Erythroblast (primary cell): ENCODE measurements at regions not wholly inside any gene's neighbourhood (a gene's known extent, or its start where the extent isn't known, plus 50 kb on each side); places are given as distances from the start of the nearest gene placed in this dataset.

Source experiments
- DNase-seq, 2 experiments: peaks; one replicate each; lab custom pipeline; 2025; lab: John Stamatoyannopoulos, UW
- GATA1 ChIP-seq: IDR thresholded peaks from 2 replicates; pipeline ENCODE4 v1.6.1; 2011; ENCODE audit warnings: low read depth, mild to moderate bottlenecking, control low read depth, low read length, moderate library complexity
- POLR2A ChIP-seq: IDR thresholded peaks from 2 replicates; pipeline ENCODE4 v1.6.1; 2011; ENCODE audit warnings: mild to moderate bottlenecking, low read length

- TF ChIP-seq POLR2A, result no peak
- no peak for TF ChIP-seq GATA1
- DNase-seq, result no peak
Measured at GRCh38 chr10:130715686-130716670, 579.8 kb downstream of the GLRX3 start.

GRCh38 chr10:130717083-130717482, 580.9 kb downstream of the GLRX3 start:
- no peak for DNase-seq
- TF ChIP-seq GATA1 (no peak), POLR2A (no peak)

- peak in 1 of 2 experiments; percentile 2 for DNase-seq
Measured at GRCh38 chr10:130718744-130719447, 582.7 kb downstream of the GLRX3 start.

- TF ChIP-seq POLR2A (no peak), GATA1 (no peak)
- DNase-seq, result no peak
Measured at GRCh38 chr10:130719448-130719752, 583.2 kb downstream of the GLRX3 start.

GRCh38 chr10:130720235-130720634, 584.0 kb downstream of the GLRX3 start:
- TF ChIP-seq POLR2A (no peak), GATA1 (no peak)
- DNase-seq, result no peak

- TF ChIP-seq POLR2A (no peak), GATA1 (no peak)
- DNase-seq, result no peak
Measured at GRCh38 chr10:130721971-130722370, 585.8 kb downstream of the GLRX3 start.

GRCh38 chr10:130723704-130724103, 587.5 kb downstream of the GLRX3 start:
- TF ChIP-seq POLR2A (no peak), GATA1 (no peak)
- no peak for DNase-seq

- no peak for TF ChIP-seq GATA1
- no peak for TF ChIP-seq POLR2A
- DNase-seq, result no peak
Measured at GRCh38 chr10:130725474-130725970, 586.0 kb downstream of the TCERG1L start.

- no peak for TF ChIP-seq POLR2A
- TF ChIP-seq GATA1, result no peak
- DNase-seq, result no peak
Measured at GRCh38 chr10:130726996-130727725, 584.4 kb downstream of the TCERG1L start.

GRCh38 chr10:130727766-130728490, 583.6 kb downstream of the TCERG1L start:
- no peak for DNase-seq
- no peak for TF ChIP-seq GATA1
- TF ChIP-seq POLR2A, result no peak

- TF ChIP-seq GATA1, result no peak
- no peak for TF ChIP-seq POLR2A
- no peak for DNase-seq
Measured at GRCh38 chr10:130728531-130729215, 582.8 kb downstream of the TCERG1L start.

- TF ChIP-seq POLR2A (no peak), GATA1 (no peak)
Measured at GRCh38 chr10:130729876-130730275, 581.6 kb downstream of the TCERG1L start.

More at GRCh38 chr10:130729876-130730275, 581.6 kb downstream of the TCERG1L start:
- no peak for DNase-seq
